OCI-LY7 (cell line): ENCODE measurements at regions not wholly inside any gene's neighbourhood (a gene's known extent, or its start where the extent isn't known, plus 50 kb on each side); places are given as distances from the start of the nearest gene placed in this dataset.

Source experiments
- BruUV-seq: library from RNA; stranded (reverse); fragments of 400-500 nt; replicated peaks from 2 replicates; lab custom pipeline; 2021; lab: Mats Ljungman, UMichigan
- CTCF ChIA-PET: fragments of 300-600 bp; sonication (Branson Sonifier 250); formaldehyde crosslinking; loops from one replicate; lab custom pipeline; 2022; ENCODE audit warnings: antibody characterized with exemption; ENCODE audit not compliant: unreplicated experiment; lab: Charles Lee
- POLR2A ChIA-PET: fragments of 300-600 bp; sonication (Branson Sonifier 250); formaldehyde crosslinking; loops from one replicate; lab custom pipeline; 2022; ENCODE audit warnings: antibody characterized with exemption; lab: Charles Lee
- DNase-seq: peaks from one replicate; pipeline ENCODE4 v3.0.0-alpha.2; 2015; ENCODE audit warnings: low spot score
- H2AFZ ChIP-seq: fragments of 200-600 bp; sonication (generic), shearing (Covaris generic); 2 replicates; pipeline ENCODE4 v1.6.1; 2014; ENCODE audit warnings: mild to moderate bottlenecking, antibody characterized with exemption, low read length, moderate library complexity
- H3K27ac ChIP-seq: fragments of 200-600 bp; sonication (generic); 2 replicates; pipeline ENCODE4 v1.5.1; 2014; ENCODE audit warnings: mixed run types, low read depth, mild to moderate bottlenecking, moderate library complexity, low read length, inconsistent platforms; ENCODE audit not compliant: poor library complexity, severe bottlenecking
- H3K36me3 ChIP-seq: fragments of 200-600 bp; sonication (generic); 2 replicates; pipeline ENCODE4 v1.6.1; 2014; ENCODE audit warnings: mild to moderate bottlenecking, antibody characterized with exemption, low read length, moderate library complexity, mixed read lengths; ENCODE audit not compliant: insufficient read depth
- H3K4me1 ChIP-seq: fragments of 200-600 bp; sonication (generic); 2 replicates; pipeline ENCODE4 v1.5.1; 2014; ENCODE audit warnings: mild to moderate bottlenecking, low read length; ENCODE audit not compliant: insufficient read depth, poor library complexity, severe bottlenecking
- H3K4me2 ChIP-seq: fragments of 200-600 bp; sonication (generic); 2 replicates; pipeline ENCODE4 v1.6.1; 2014; ENCODE audit warnings: mild to moderate bottlenecking, low read length
- H3K4me3 ChIP-seq: fragments of 200-600 bp; sonication (generic); 2 replicates; pipeline ENCODE4 v1.5.1; 2014; ENCODE audit warnings: mild to moderate bottlenecking, low read depth, low read length; ENCODE audit not compliant: poor library complexity, severe bottlenecking
- H3K79me2 ChIP-seq: fragments of 200-600 bp; sonication (generic); 2 replicates; pipeline ENCODE4 v1.6.1; 2016; ENCODE audit warnings: low read depth, mild to moderate bottlenecking, low read length, moderate library complexity, mixed read lengths; ENCODE audit not compliant: insufficient read depth
- H3K9me2 ChIP-seq: fragments of 200-600 bp; sonication (generic); 2 replicates; pipeline ENCODE4 v1.6.1; 2016; ENCODE audit warnings: mild to moderate bottlenecking, low read length, mixed read lengths; ENCODE audit not compliant: insufficient read depth
- H3K9me3 ChIP-seq: fragments of 200-600 bp; sonication (generic); 2 replicates; pipeline ENCODE4 v1.6.1; 2014; ENCODE audit warnings: mild to moderate bottlenecking, mixed run types, low read length, mixed read lengths
- H4K20me1 ChIP-seq: fragments of 200-600 bp; sonication (generic); 2 replicates; pipeline ENCODE4 v1.6.1; 2014; ENCODE audit warnings: mild to moderate bottlenecking, antibody characterized with exemption, low read length, moderate library complexity, mixed read lengths; ENCODE audit not compliant: insufficient read depth
- EZH2phosphoT487 ChIP-seq: fragments of 200-600 bp; sonication (generic); IDR thresholded peaks from 2 replicates; pipeline ENCODE4 v1.6.1; 2018; ENCODE audit warnings: low read depth, borderline replicate concordance, mild to moderate bottlenecking, mixed run types, antibody characterized with exemption, low read length, moderate library complexity, mixed read lengths
- intact Hi-C: fragments of 100-400 bp; cut with micrococcal nuclease; formaldehyde crosslinking; loops from one replicate; pipeline ENCODE4 v1.10.0; 2022; ENCODE audit not compliant: unreplicated experiment
- TF ChIP-seq, protein P1 (sequence below): fragments of 200-600 bp; sonication (generic); conservative IDR thresholded peaks from 2 replicates; pipeline ENCODE4 v1.5.1; 2014; ENCODE audit warnings: mild to moderate bottlenecking, antibody characterized with exemption, low read length, moderate library complexity, mixed read lengths

DNA sequence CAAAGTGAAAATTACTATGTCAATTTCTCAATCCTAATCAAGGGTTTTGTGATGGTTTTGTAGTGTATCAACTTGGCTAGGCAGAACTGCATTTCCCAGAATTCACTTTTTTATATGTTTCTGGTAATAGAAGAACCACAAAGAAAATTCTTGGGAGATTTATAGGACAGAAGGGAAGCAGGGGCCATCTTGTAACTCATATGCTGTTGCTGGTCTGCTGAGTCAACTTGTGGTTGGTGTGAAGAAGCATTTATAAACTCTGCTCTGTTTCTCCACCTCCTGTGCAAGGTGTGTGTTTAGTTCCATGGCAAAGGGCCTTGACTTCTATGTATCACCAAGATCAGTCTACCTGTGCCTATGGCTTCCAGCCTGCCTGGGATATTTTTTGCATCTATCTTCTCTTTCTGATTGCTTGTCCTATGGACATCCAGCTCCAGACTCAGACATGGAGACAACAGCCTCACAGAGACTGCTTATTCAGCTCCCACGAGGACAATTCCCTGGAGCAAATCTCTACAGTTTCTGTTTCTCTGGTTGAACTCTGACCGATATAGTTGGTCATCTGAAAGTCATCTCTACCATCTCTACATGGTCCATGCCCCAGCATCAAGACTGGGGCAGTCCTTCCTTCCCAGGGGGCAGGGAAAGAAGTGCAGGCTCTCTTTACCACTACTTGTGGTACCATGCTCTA, 364.3 kb upstream of the DDHD1 start:
- Histone ChIP-seq H3K9me3 (no peaks in the 10 kb centered on the region), H3K9me2 (no peaks in the 10 kb centered on the region), H4K20me1 (no peaks in the 10 kb centered on the region), H3K4me2 (no peak overlapping the region), H3K36me3 (no peaks in the 10 kb centered on the region), H3K79me2 (no peaks in the 10 kb centered on the region), H2AFZ (no peak overlapping the region), H3K4me1 (no peaks in the 10 kb centered on the region), H3K27ac (no peak overlapping the region), H3K4me3 (no peak overlapping the region)
- DNase-seq, result no peak
- CTCF ChIA-PET, result no interaction called here
- POLR2A ChIA-PET, result no interaction called here
- no TSS peak for BruUV-seq
- intact Hi-C loops, result no loop called here
- TF ChIP-seq, protein P1, sequence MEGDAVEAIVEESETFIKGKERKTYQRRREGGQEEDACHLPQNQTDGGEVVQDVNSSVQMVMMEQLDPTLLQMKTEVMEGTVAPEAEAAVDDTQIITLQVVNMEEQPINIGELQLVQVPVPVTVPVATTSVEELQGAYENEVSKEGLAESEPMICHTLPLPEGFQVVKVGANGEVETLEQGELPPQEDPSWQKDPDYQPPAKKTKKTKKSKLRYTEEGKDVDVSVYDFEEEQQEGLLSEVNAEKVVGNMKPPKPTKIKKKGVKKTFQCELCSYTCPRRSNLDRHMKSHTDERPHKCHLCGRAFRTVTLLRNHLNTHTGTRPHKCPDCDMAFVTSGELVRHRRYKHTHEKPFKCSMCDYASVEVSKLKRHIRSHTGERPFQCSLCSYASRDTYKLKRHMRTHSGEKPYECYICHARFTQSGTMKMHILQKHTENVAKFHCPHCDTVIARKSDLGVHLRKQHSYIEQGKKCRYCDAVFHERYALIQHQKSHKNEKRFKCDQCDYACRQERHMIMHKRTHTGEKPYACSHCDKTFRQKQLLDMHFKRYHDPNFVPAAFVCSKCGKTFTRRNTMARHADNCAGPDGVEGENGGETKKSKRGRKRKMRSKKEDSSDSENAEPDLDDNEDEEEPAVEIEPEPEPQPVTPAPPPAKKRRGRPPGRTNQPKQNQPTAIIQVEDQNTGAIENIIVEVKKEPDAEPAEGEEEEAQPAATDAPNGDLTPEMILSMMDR, result no peak
- TF ChIP-seq EZH2phosphoT487, result no peak

DNA sequence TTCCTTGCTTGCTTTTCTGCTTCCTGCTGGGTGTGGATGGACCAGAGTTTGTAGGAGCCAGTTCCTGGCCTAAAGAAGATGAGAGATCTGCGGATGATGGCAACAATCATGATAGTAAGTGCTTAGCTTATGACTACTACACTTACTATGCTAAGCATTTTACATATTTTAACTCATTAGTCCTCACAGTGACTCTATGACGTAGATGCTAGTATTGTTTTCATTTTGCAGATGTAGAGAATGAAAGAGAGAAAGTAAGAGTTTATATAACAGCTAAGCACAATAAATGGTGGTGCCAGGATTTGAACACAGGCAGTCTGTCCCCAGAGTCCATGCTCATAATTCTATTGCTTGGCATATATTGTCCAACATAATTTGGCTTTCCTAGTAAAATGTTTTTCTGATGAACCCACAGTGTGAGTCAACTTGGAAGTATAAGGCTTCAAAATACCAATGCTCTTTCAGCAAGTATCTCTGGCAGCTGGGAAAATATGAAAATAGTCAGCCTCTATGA, 363.2 kb upstream of the DDHD1 start:
- H3K9me2 ChIP-seq, result no peaks in the 10 kb centered on the region
- no peaks in the 10 kb centered on the region for H4K20me1 ChIP-seq
- CTCF ChIA-PET, result no interaction called here
- BruUV-seq, result no TSS peak
- H3K9me3 ChIP-seq, result no peaks in the 10 kb centered on the region
- H3K4me3 ChIP-seq, result no peak overlapping the region
- no peak overlapping the region for H3K4me2 ChIP-seq
- DNase-seq, result no peak
- H3K27ac ChIP-seq, result no peak overlapping the region
- TF ChIP-seq EZH2phosphoT487, result no peak
- TF ChIP-seq, protein P1, result no peak
- H2AFZ ChIP-seq, result no peak overlapping the region
- H3K36me3 ChIP-seq, result no peaks in the 10 kb centered on the region
- no peaks in the 10 kb centered on the region for H3K79me2 ChIP-seq
- no peaks in the 10 kb centered on the region for H3K4me1 ChIP-seq
- intact Hi-C loops, result no loop called here
- POLR2A ChIA-PET, result no interaction called here

DNA sequence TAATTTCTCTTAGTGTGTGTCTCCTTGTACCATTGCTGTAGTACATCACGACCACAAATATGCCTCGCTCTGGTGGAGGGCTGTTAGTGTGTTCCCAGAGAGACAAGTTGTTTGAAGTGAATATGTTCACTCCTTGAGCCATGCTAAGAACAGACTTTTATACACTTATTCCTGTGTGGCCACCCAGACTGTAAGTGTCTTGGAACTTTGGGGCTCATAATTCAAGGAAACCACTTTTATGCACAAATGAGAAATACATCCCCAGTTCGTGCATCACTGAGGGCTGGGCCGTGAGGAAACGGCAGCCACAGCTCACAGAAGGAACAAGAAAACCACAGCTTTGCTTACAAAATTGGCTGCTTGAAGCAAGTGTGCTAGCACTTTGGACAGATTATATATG, 362.2 kb upstream of the DDHD1 start:
- no peak overlapping the region for H3K4me3 ChIP-seq
- BruUV-seq, result no TSS peak
- no peaks in the 10 kb centered on the region for H3K4me1 ChIP-seq
- POLR2A ChIA-PET, result interaction anchor here (0.6 kb wide), 1 partner anchor 84 kb away, joined by 10 read pairs; no protein-coding TSS in a partner anchor
- no peak for DNase-seq
- intact Hi-C loops, result no loop called here
- no peak overlapping the region for H3K4me2 ChIP-seq
- H3K36me3 ChIP-seq, result no peaks in the 10 kb centered on the region
- no peaks in the 10 kb centered on the region for H3K9me3 ChIP-seq
- no peak overlapping the region for H3K27ac ChIP-seq
- TF ChIP-seq, protein P1, result no peak
- no peak for TF ChIP-seq EZH2phosphoT487
- no peaks in the 10 kb centered on the region for H3K9me2 ChIP-seq
- H3K79me2 ChIP-seq, result no peaks in the 10 kb centered on the region
- CTCF ChIA-PET, result no interaction called here
- no peak overlapping the region for H2AFZ ChIP-seq
- H4K20me1 ChIP-seq, result no peaks in the 10 kb centered on the region
